OCI-LY7 (cell line): ENCODE measurements at regions not wholly inside any gene's neighbourhood (a gene's known extent, or its start where the extent isn't known, plus 50 kb on each side); places are given as distances from the start of the nearest gene placed in this dataset.

Experiments
- EZH2phosphoT487 ChIP-seq: fragments of 200-600 bp; sonication (generic); IDR thresholded peaks from 2 replicates; pipeline ENCODE4 v1.6.1; 2018; ENCODE audit warnings: low read depth, borderline replicate concordance, mild to moderate bottlenecking, mixed run types, antibody characterized with exemption, low read length, moderate library complexity, mixed read lengths
- TF ChIP-seq, protein P1 (sequence below): fragments of 200-600 bp; sonication (generic); conservative IDR thresholded peaks from 2 replicates; pipeline ENCODE4 v1.5.1; 2014; ENCODE audit warnings: mild to moderate bottlenecking, antibody characterized with exemption, low read length, moderate library complexity, mixed read lengths

DNA sequence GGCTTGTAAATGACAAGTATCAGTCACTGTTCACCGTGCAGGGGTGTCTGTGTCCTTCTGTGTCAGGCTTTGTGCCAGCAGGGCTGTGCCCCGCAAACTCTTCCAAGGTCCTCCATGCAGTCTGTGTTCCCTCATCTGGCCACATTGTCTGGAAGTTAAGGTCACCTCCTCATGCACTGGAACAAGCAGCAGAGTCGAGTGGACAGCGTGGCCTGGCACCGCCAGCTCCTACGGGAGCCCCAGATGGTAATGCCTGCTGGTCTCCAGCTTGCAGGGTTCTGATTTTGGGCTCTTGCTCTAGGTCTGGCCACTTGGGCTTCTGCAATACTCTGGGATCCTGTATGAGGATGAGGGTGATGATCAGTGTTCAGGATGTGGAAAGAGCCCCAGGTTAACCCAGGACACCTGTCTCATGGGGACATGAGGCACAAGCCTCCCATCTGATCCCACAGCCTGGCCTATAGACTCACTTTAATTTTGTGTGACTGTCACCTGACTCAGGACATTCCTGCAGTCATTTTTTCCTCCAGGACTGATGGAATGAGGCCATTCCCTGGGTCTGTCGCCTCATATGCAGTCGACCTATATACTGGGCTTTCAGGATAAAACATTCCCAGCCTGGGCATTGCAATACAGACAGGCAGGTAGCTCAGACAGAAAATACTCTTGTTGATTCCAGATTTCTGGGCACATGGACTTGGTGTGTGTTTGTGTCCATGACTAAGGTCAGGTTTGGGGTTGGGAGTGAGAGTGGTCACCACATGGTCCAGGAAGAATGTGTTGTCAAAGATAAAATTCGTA, 106.3 kb upstream of the TOP3B start:
- TF ChIP-seq, protein P1, sequence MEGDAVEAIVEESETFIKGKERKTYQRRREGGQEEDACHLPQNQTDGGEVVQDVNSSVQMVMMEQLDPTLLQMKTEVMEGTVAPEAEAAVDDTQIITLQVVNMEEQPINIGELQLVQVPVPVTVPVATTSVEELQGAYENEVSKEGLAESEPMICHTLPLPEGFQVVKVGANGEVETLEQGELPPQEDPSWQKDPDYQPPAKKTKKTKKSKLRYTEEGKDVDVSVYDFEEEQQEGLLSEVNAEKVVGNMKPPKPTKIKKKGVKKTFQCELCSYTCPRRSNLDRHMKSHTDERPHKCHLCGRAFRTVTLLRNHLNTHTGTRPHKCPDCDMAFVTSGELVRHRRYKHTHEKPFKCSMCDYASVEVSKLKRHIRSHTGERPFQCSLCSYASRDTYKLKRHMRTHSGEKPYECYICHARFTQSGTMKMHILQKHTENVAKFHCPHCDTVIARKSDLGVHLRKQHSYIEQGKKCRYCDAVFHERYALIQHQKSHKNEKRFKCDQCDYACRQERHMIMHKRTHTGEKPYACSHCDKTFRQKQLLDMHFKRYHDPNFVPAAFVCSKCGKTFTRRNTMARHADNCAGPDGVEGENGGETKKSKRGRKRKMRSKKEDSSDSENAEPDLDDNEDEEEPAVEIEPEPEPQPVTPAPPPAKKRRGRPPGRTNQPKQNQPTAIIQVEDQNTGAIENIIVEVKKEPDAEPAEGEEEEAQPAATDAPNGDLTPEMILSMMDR: no peak
- TF ChIP-seq EZH2phosphoT487: no peak
